GM23248 (cell line): ENCODE measurements at regions not wholly inside any gene's neighbourhood (a gene's known extent, or its start where the extent isn't known, plus 50 kb on each side); places are given as distances from the start of the nearest gene placed in this dataset.

Experiments used
- DNase-seq: peaks from one replicate; pipeline ENCODE4 v3.0.0-alpha.2; 2015
- H2AFZ ChIP-seq: fragments of 200-600 bp; sonication (generic); 2 replicates; pipeline ENCODE4 v1.6.1; 2016; ENCODE audit warnings: antibody characterized with exemption
- H3F3A ChIP-seq: fragments of 200-600 bp; sonication (generic); 2 replicates; pipeline ENCODE4 v1.6.1; 2016; ENCODE audit warnings: mild to moderate bottlenecking, antibody characterized with exemption, mixed run types; ENCODE audit not compliant: insufficient read depth
- H3K27ac ChIP-seq: fragments of 200-600 bp; sonication (generic); 2 replicates; pipeline ENCODE4 v1.5.1; 2016; ENCODE audit warnings: mild to moderate bottlenecking
- H3K27me3 ChIP-seq: fragments of 200-600 bp; sonication (generic); replicated peaks from 2 replicates; pipeline ENCODE4 v1.6.1; 2016; ENCODE audit warnings: mild to moderate bottlenecking; ENCODE audit not compliant: insufficient read depth
- H3K36me3 ChIP-seq: fragments of 200-600 bp; sonication (generic); 2 replicates; pipeline ENCODE4 v1.6.1; 2016; ENCODE audit warnings: low read depth, mild to moderate bottlenecking
- H3K4me1 ChIP-seq: fragments of 200-600 bp; sonication (generic); 2 replicates; pipeline ENCODE4 v1.6.1; 2016; ENCODE audit warnings: mild to moderate bottlenecking; ENCODE audit not compliant: insufficient read depth
- H3K4me2 ChIP-seq: fragments of 200-600 bp; sonication (generic); one replicate; pipeline ENCODE4 v1.6.1; 2016; ENCODE audit warnings: mild to moderate bottlenecking; ENCODE audit not compliant: unreplicated experiment
- H3K4me3 ChIP-seq: fragments of 200-600 bp; sonication (generic); 2 replicates; pipeline ENCODE4 v1.5.1; 2016; ENCODE audit warnings: mild to moderate bottlenecking
- H3K79me2 ChIP-seq: fragments of 200-600 bp; sonication (generic); 2 replicates; pipeline ENCODE4 v1.6.1; 2016; ENCODE audit warnings: mild to moderate bottlenecking; ENCODE audit not compliant: insufficient read depth
- H3K9ac ChIP-seq: fragments of 200-600 bp; sonication (generic); 2 replicates; pipeline ENCODE4 v1.6.1; 2016; ENCODE audit warnings: mild to moderate bottlenecking
- H3K9me2 ChIP-seq: fragments of 200-600 bp; sonication (generic); 2 replicates; pipeline ENCODE4 v1.6.1; 2016; ENCODE audit warnings: mixed run types, mild to moderate bottlenecking, moderate library complexity; ENCODE audit not compliant: insufficient read depth
- H3K9me3 ChIP-seq: fragments of 200-600 bp; sonication (generic); one replicate; pipeline ENCODE4 v1.6.1; 2017; ENCODE audit warnings: low read depth
- H4K20me1 ChIP-seq: fragments of 200-600 bp; sonication (generic); 2 replicates; pipeline ENCODE4 v1.6.0; 2016; ENCODE audit not compliant: insufficient read depth
- EZH2 ChIP-seq: fragments of 200-600 bp; sonication (generic); IDR thresholded peaks from 2 replicates; pipeline ENCODE4 v1.6.1; 2018; ENCODE audit warnings: antibody characterized with exemption, mild to moderate bottlenecking; ENCODE audit not compliant: insufficient read depth, poor library complexity, severe bottlenecking
- EZH2phosphoT487 ChIP-seq: fragments of 200-600 bp; sonication (generic); IDR thresholded peaks from 2 replicates; pipeline ENCODE4 v1.6.1; 2018; ENCODE audit warnings: antibody characterized with exemption, moderate library complexity, mild to moderate bottlenecking, low read depth; ENCODE audit not compliant: insufficient read depth
- WGBS, 2 experiments: methylation state at CpG; one replicate each; pipeline ENCODE4 v1.1.6; 2015 to 2017; ENCODE audit warnings: low lambda C conversion rate in 2 of 2, low coverage in 1 of 2; ENCODE audit errors: missing lambda C conversion rate in 2 of 2; 5-methylcytosine and 5-hydroxymethylcytosine counted together
- in situ Hi-C: fragments of 300-500 bp; cut with MboI; formaldehyde crosslinking; loops from 2 replicates; pipeline ENCODE4 v1.15.0; 2020

- DNase-seq = no peak
- Histone ChIP-seq H2AFZ (no peak overlapping the region), H3K9me2 (no peaks in the 10 kb centered on the region), H3K9ac (no peak overlapping the region), H3F3A (no peaks in the 10 kb centered on the region), H3K4me3 (no peak overlapping the region), H3K36me3 (no peaks in the 10 kb centered on the region), H3K9me3 (no peaks in the 10 kb centered on the region), H3K79me2 (no peaks in the 10 kb centered on the region), H3K4me1 (no peaks in the 10 kb centered on the region), H4K20me1 (no peaks in the 10 kb centered on the region), H3K4me2 (no peak overlapping the region), H3K27ac (no peak overlapping the region), H3K27me3 (peaks cover 2% of the 10 kb centered on the region)
- TF ChIP-seq EZH2phosphoT487 = no peak
- no peak for TF ChIP-seq EZH2
- in situ Hi-C loops = no loop called here
- WGBS, 2 experiments = 61 to 69% methylated on average over 11 of the region's 11 CpGs
These were observed 67.4 kb upstream of the SPIN1 start for GRCh38 chr9:88320748-88321415.

DNA sequence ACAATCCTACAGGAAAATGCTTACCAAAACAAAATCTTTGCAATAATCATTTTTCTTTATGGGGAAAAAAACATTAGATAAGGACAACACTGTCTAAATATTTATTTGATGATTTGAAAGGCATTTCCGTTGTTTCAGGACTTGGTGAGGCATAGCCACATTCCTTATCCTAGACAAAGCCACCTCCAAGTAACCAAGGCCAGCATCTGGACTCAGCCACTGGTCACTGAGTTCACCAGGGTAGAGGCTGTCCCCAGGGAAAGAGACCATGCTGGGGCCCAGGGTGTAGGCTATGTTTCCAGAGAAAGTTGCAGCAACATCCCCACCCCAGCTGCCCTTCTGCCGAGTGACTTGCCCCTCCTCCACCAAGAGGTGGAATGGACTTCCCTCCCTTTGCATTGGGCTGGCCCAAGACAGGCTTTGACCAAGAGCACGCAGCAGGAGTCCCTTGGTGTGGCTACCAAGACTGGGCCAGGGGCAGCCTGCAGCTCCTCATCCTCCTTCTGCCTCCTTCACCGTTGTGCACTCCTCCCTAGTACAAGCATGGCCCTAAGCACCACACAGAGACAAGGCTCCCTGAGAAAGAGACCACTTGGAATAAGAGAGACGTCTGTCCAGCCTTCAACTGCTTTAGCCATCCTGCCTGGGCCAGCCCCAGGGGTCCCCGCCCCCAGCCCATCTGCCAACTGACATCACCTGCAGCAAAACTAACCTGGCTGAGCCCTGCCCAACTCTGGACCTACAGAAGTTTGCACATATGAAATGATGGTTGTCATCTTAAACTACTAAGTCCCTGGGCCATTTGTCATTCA is 68.1 kb upstream of the SPIN1 start:
- Histone ChIP-seq H3K9me2 (no peaks in the 10 kb centered on the region), H3K4me3 (no peak overlapping the region), H3F3A (no peaks in the 10 kb centered on the region), H3K9ac (no peak overlapping the region), H3K4me2 (no peak overlapping the region), H3K9me3 (no peaks in the 10 kb centered on the region), H2AFZ (no peak overlapping the region), H3K4me1 (no peaks in the 10 kb centered on the region), H4K20me1 (no peaks in the 10 kb centered on the region), H3K36me3 (no peaks in the 10 kb centered on the region), H3K27ac (no peak overlapping the region), H3K79me2 (no peaks in the 10 kb centered on the region), H3K27me3 (no peaks in the 10 kb centered on the region)
- peak; percentile 17 for DNase-seq
- TF ChIP-seq EZH2 = no peak
- TF ChIP-seq EZH2phosphoT487 = no peak
- in situ Hi-C loops = no loop called here
- WGBS, 2 experiments = 47 to 57% methylated on average over 6 of the region's 6 CpGs

GRCh38 chr9:88313364-88314220 is 74.7 kb upstream of the SPIN1 start:
- no peak overlapping the region for H3K4me2 ChIP-seq
- no peak for TF ChIP-seq EZH2
- no peak for TF ChIP-seq EZH2phosphoT487
- no peaks in the 10 kb centered on the region for H3F3A ChIP-seq
- no peak overlapping the region for H3K27ac ChIP-seq
- H3K9ac ChIP-seq = no peak overlapping the region
- H3K79me2 ChIP-seq = no peaks in the 10 kb centered on the region
- H3K9me2 ChIP-seq = no peaks in the 10 kb centered on the region
- 71 to 73% methylated on average over 15 of the region's 15 CpGs for WGBS, 2 experiments
- in situ Hi-C loops = no loop called here
- no peaks in the 10 kb centered on the region for H3K36me3 ChIP-seq
- H3K9me3 ChIP-seq = no peaks in the 10 kb centered on the region
- H3K4me1 ChIP-seq = no peaks in the 10 kb centered on the region
- H4K20me1 ChIP-seq = no peaks in the 10 kb centered on the region
- H3K27me3 ChIP-seq = peaks cover 6% of the 10 kb centered on the region; the same call in 1 of the 2 replicates
- H3K4me3 ChIP-seq = no peak overlapping the region
- no peak overlapping the region for H2AFZ ChIP-seq
- no peak for DNase-seq

DNA sequence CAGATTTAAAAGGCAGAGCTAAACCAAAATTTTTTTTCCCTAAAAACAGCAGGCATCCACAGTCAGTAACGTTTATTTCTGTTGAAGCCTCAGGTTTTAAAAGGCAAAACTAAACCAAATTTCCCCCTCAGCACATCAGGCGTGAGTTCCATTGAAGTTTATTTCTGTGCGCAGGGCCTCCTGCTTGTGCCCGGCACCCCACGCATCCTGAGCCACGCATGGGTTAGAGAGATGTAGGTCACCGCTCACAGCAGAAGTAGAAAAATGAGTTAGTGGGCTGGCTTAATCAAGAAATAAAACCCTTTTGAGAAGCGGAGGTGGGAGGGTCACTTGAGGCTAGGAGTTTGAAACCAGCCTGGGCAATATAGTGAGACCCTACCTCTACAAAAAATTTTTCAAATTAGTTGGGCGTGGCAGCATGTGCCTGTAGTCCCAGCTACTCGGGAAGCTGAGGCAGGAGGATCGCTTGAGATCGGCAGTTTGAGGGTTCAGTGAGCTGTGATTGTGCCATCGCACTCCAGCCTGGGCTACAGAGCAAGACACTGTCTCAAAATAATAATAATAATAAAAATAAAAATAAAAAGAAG is 75.6 kb upstream of the SPIN1 start:
- Histone ChIP-seq H3K9me2 (no peaks in the 10 kb centered on the region), H3K4me1 (no peaks in the 10 kb centered on the region), H4K20me1 (no peaks in the 10 kb centered on the region), H3K79me2 (no peaks in the 10 kb centered on the region), H3K27me3 (peaks cover 9% of the 10 kb centered on the region; the same call in 1 of the 2 replicates), H3K4me2 (no peak overlapping the region), H3K36me3 (no peaks in the 10 kb centered on the region), H3K27ac (no peak overlapping the region), H3K9ac (no peak overlapping the region), H3K4me3 (no peak overlapping the region), H3K9me3 (no peaks in the 10 kb centered on the region), H3F3A (no peaks in the 10 kb centered on the region), H2AFZ (no peak overlapping the region)
- in situ Hi-C loops = no loop called here
- no peak for TF ChIP-seq EZH2
- TF ChIP-seq EZH2phosphoT487 = no peak
- DNase-seq = no peak
- whole genome bisulfite sequencing, 2 experiments = 81 to 84% methylated on average over 13 of the region's 13 CpGs
